ENCODE measurements at regions not wholly inside any gene's neighbourhood (a gene's known extent, or its start where the extent isn't known, plus 50 kb on each side); places are given as distances from the start of the nearest gene placed in this dataset.
"Not testable (repeated sequence)": the region's sequence is repeated elsewhere in the genome, so short reads cannot be mapped to it uniquely, and the experiment has no call there.

GRCh38 chr21:10428981-10429534, 92.3 kb upstream of the TPTE start:
- not testable (repeated sequence) for H3K4me1 ChIP-seq (ENCODE audit: insufficient read depth, low read length); H2AFZ ChIP-seq (ENCODE audit: low read depth, low read length); H3K4me2 ChIP-seq (ENCODE audit: low read length); H3K27ac ChIP-seq (ENCODE audit: low read depth, low read length); FAIRE-seq; H3K4me1 Mint-ChIP-seq (ENCODE audit: low read depth, unreplicated experiment); H3K9me3 Mint-ChIP-seq (ENCODE audit: unreplicated experiment); DNase-seq (ENCODE audit: low read depth); H3K9ac ChIP-seq (ENCODE audit: low read length); H3K27ac Mint-ChIP-seq (ENCODE audit: unreplicated experiment); H3K36me3 ChIP-seq (ENCODE audit: insufficient read depth, low read length); H3K4me3 ChIP-seq (ENCODE audit: insufficient read depth, low read depth, low read length); H3K27me3 ChIP-seq (ENCODE audit: insufficient read depth, low read length); H3K27me3 Mint-ChIP-seq (ENCODE audit: low read depth, unreplicated experiment); H4K20me1 ChIP-seq (ENCODE audit: insufficient read depth, low read length); H3K79me2 ChIP-seq (ENCODE audit: insufficient read depth, low read length); H3K4me3 Mint-ChIP-seq (ENCODE audit: unreplicated experiment); H3K36me3 Mint-ChIP-seq (ENCODE audit: low read depth, unreplicated experiment)
- H3K9me3 ChIP-seq (ENCODE audit: insufficient read depth, low read depth, low read length): peaks cover 32% of the 10 kb centered on the region

GRCh38 chr21:10430005-10430404, 91.4 kb upstream of the TPTE start:
- Histone ChIP-seq H3K9me3 (ENCODE audit: insufficient read depth, low read depth, low read length) (peaks cover 29% of the 10 kb centered on the region), H3K27ac (ENCODE audit: low read depth, low read length) (no peak overlapping the region), H3K9ac (ENCODE audit: low read length) (no peak overlapping the region), H3K79me2 (ENCODE audit: insufficient read depth, low read length) (no peaks in the 10 kb centered on the region), H3K4me1 (ENCODE audit: insufficient read depth, low read length) (no peaks in the 10 kb centered on the region), H4K20me1 (ENCODE audit: insufficient read depth, low read length) (no peaks in the 10 kb centered on the region), H3K27me3 (ENCODE audit: insufficient read depth, low read length) (no peaks in the 10 kb centered on the region), H3K4me2 (ENCODE audit: low read length) (no peak overlapping the region), H3K36me3 (ENCODE audit: insufficient read depth, low read length) (no peaks in the 10 kb centered on the region), H3K4me3 (ENCODE audit: insufficient read depth, low read depth, low read length) (no peak overlapping the region), H2AFZ (ENCODE audit: low read depth, low read length) (no peak overlapping the region)
- no peak for TF ChIP-seq EZH2 (IDR thresholded peaks at IDR 0.05; ENCODE audit: insufficient read depth, low read length)
- no peak for TF ChIP-seq CTCF (IDR thresholded peaks at IDR 0.05; ENCODE audit: insufficient read depth, low read depth, low read length)
- no peak for DNase-seq (ENCODE audit: low read depth)
- Mint-ChIP-seq H3K27ac (ENCODE audit: unreplicated experiment) (no peak overlapping the region), H3K9me3 (ENCODE audit: unreplicated experiment) (no peaks in the 10 kb centered on the region), H3K4me3 (ENCODE audit: unreplicated experiment) (no peak overlapping the region), H3K4me1 (ENCODE audit: low read depth, unreplicated experiment) (no peaks in the 10 kb centered on the region), H3K36me3 (ENCODE audit: low read depth, unreplicated experiment) (no peaks in the 10 kb centered on the region), H3K27me3 (ENCODE audit: low read depth, unreplicated experiment) (no peaks in the 10 kb centered on the region)
- FAIRE-seq: no peak

GRCh38 chr21:10431995-10432394, 89.4 kb upstream of the TPTE start:
- not testable (repeated sequence) for H3K79me2 ChIP-seq (ENCODE audit: insufficient read depth, low read length); H3K27ac Mint-ChIP-seq (ENCODE audit: unreplicated experiment); H3K4me1 ChIP-seq (ENCODE audit: insufficient read depth, low read length); H3K4me3 ChIP-seq (ENCODE audit: insufficient read depth, low read depth, low read length); H3K36me3 Mint-ChIP-seq (ENCODE audit: low read depth, unreplicated experiment); H3K4me3 Mint-ChIP-seq (ENCODE audit: unreplicated experiment); FAIRE-seq; H3K4me1 Mint-ChIP-seq (ENCODE audit: low read depth, unreplicated experiment); H3K27me3 Mint-ChIP-seq (ENCODE audit: low read depth, unreplicated experiment); H3K9ac ChIP-seq (ENCODE audit: low read length); H3K27me3 ChIP-seq (ENCODE audit: insufficient read depth, low read length); H3K27ac ChIP-seq (ENCODE audit: low read depth, low read length); H3K9me3 Mint-ChIP-seq (ENCODE audit: unreplicated experiment); H2AFZ ChIP-seq (ENCODE audit: low read depth, low read length); H3K4me2 ChIP-seq (ENCODE audit: low read length); H3K36me3 ChIP-seq (ENCODE audit: insufficient read depth, low read length); DNase-seq (ENCODE audit: low read depth); H4K20me1 ChIP-seq (ENCODE audit: insufficient read depth, low read length)
- peaks cover 22% of the 10 kb centered on the region for H3K9me3 ChIP-seq (ENCODE audit: insufficient read depth, low read depth, low read length)

GRCh38 chr21:10432456-10432855, 88.9 kb upstream of the TPTE start:
- not testable (repeated sequence) for H3K27me3 Mint-ChIP-seq (ENCODE audit: low read depth, unreplicated experiment); H2AFZ ChIP-seq (ENCODE audit: low read depth, low read length); H3K9me3 Mint-ChIP-seq (ENCODE audit: unreplicated experiment); H3K36me3 Mint-ChIP-seq (ENCODE audit: low read depth, unreplicated experiment); H3K4me3 ChIP-seq (ENCODE audit: insufficient read depth, low read depth, low read length); H3K36me3 ChIP-seq (ENCODE audit: insufficient read depth, low read length); H3K4me2 ChIP-seq (ENCODE audit: low read length); H3K4me1 Mint-ChIP-seq (ENCODE audit: low read depth, unreplicated experiment); H3K9ac ChIP-seq (ENCODE audit: low read length); FAIRE-seq; H3K4me1 ChIP-seq (ENCODE audit: insufficient read depth, low read length); H3K79me2 ChIP-seq (ENCODE audit: insufficient read depth, low read length); DNase-seq (ENCODE audit: low read depth); H3K27ac Mint-ChIP-seq (ENCODE audit: unreplicated experiment); H4K20me1 ChIP-seq (ENCODE audit: insufficient read depth, low read length); H3K27ac ChIP-seq (ENCODE audit: low read depth, low read length); H3K27me3 ChIP-seq (ENCODE audit: insufficient read depth, low read length); H3K4me3 Mint-ChIP-seq (ENCODE audit: unreplicated experiment)
- peaks cover 21% of the 10 kb centered on the region for H3K9me3 ChIP-seq (ENCODE audit: insufficient read depth, low read depth, low read length)

GRCh38 chr21:10437977-10438376, 83.4 kb upstream of the TPTE start:
- H3K27me3 Mint-ChIP-seq (ENCODE audit: low read depth, unreplicated experiment); H3K27ac Mint-ChIP-seq (ENCODE audit: unreplicated experiment); H3K36me3 ChIP-seq (ENCODE audit: insufficient read depth, low read length); H3K79me2 ChIP-seq (ENCODE audit: insufficient read depth, low read length); H4K20me1 ChIP-seq (ENCODE audit: insufficient read depth, low read length); H3K27me3 ChIP-seq (ENCODE audit: insufficient read depth, low read length); H3K4me2 ChIP-seq (ENCODE audit: low read length); H3K27ac ChIP-seq (ENCODE audit: low read depth, low read length); DNase-seq (ENCODE audit: low read depth); H3K4me1 ChIP-seq (ENCODE audit: insufficient read depth, low read length); H3K4me1 Mint-ChIP-seq (ENCODE audit: low read depth, unreplicated experiment); H3K4me3 ChIP-seq (ENCODE audit: insufficient read depth, low read depth, low read length); FAIRE-seq; H2AFZ ChIP-seq (ENCODE audit: low read depth, low read length); H3K9me3 Mint-ChIP-seq (ENCODE audit: unreplicated experiment); H3K4me3 Mint-ChIP-seq (ENCODE audit: unreplicated experiment); H3K9ac ChIP-seq (ENCODE audit: low read length); H3K36me3 Mint-ChIP-seq (ENCODE audit: low read depth, unreplicated experiment): not testable (repeated sequence)
- H3K9me3 ChIP-seq (ENCODE audit: insufficient read depth, low read depth, low read length): peaks cover 11% of the 10 kb centered on the region

Measured in astrocyte (in vitro differentiated cells and primary cell).